ENCODE measurements at regions not wholly inside any gene's neighbourhood (a gene's known extent, or its start where the extent isn't known, plus 50 kb on each side); places are given as distances from the start of the nearest gene placed in this dataset.

GRCh38 chr4:155491336-155492120, 114.8 kb upstream of the MAP9 start:
- DNase-seq = no peak
- CTCF ChIA-PET = no interaction called here
- POLR2A ChIA-PET = no interaction called here
- Mint-ChIP-seq H3K27me3 (peaks cover 5% of the 10 kb centered on the region), H3K4me1 (ENCODE audit: low read depth) (no peaks in the 10 kb centered on the region), H3K27ac (no peak overlapping the region), H3K9me3 (no peaks in the 10 kb centered on the region), H3K36me3 (ENCODE audit: low read depth) (no peaks in the 10 kb centered on the region), H3K4me3 (no peak overlapping the region)
- intact Hi-C loops (cut with micrococcal nuclease) = no loop called here
- no peak for ATAC-seq
- no peak for TF ChIP-seq CTCF (IDR thresholded peaks at IDR 0.05)

GRCh38 chr4:155489271-155489670, 112.5 kb upstream of the MAP9 start:
- no peak for ATAC-seq
- intact Hi-C loops (cut with micrococcal nuclease) = no loop called here
- H3K9me3 Mint-ChIP-seq = no peaks in the 10 kb centered on the region

GRCh38 chr4:155488691-155489090, 111.9 kb upstream of the MAP9 start:
- no peak for TF ChIP-seq CTCF (IDR thresholded peaks at IDR 0.05)
- Mint-ChIP-seq H3K4me3 (no peak overlapping the region), H3K4me1 (ENCODE audit: low read depth) (no peaks in the 10 kb centered on the region), H3K36me3 (ENCODE audit: low read depth) (no peaks in the 10 kb centered on the region), H3K27me3 (no peaks in the 10 kb centered on the region), H3K27ac (no peak overlapping the region), H3K9me3 (no peaks in the 10 kb centered on the region)
- POLR2A ChIA-PET = no interaction called here
- no peak for DNase-seq
- no peak for ATAC-seq
- intact Hi-C loops (cut with micrococcal nuclease) = no loop called here
- CTCF ChIA-PET = no interaction called here

More at GRCh38 chr4:155489271-155489670, 112.5 kb upstream of the MAP9 start:
- POLR2A ChIA-PET = no interaction called here
- H3K27me3 Mint-ChIP-seq = no peaks in the 10 kb centered on the region
- DNase-seq = no peak
- no peak overlapping the region for H3K27ac Mint-ChIP-seq
- no peaks in the 10 kb centered on the region for H3K36me3 Mint-ChIP-seq (ENCODE audit: low read depth)
- TF ChIP-seq CTCF (IDR thresholded peaks at IDR 0.05) = no peak
- H3K4me1 Mint-ChIP-seq (ENCODE audit: low read depth) = no peaks in the 10 kb centered on the region
- H3K4me3 Mint-ChIP-seq = no peak overlapping the region
- CTCF ChIA-PET = no interaction called here

GRCh38 chr4:155487210-155487609, 110.4 kb upstream of the MAP9 start:
- H3K4me3 Mint-ChIP-seq = no peak overlapping the region
- POLR2A ChIA-PET = no interaction called here
- no peaks in the 10 kb centered on the region for H3K4me1 Mint-ChIP-seq (ENCODE audit: low read depth)
- DNase-seq = no peak
- ATAC-seq = no peak
- no peak for TF ChIP-seq CTCF (IDR thresholded peaks at IDR 0.05)
- H3K9me3 Mint-ChIP-seq = no peaks in the 10 kb centered on the region
- H3K36me3 Mint-ChIP-seq (ENCODE audit: low read depth) = no peaks in the 10 kb centered on the region
- CTCF ChIA-PET = no interaction called here
- intact Hi-C loops (cut with micrococcal nuclease) = no loop called here
- H3K27me3 Mint-ChIP-seq = no peaks in the 10 kb centered on the region
- H3K27ac Mint-ChIP-seq = no peak overlapping the region

GRCh38 chr4:155481150-155481549, 104.4 kb upstream of the MAP9 start:
- Mint-ChIP-seq H3K27ac (no peak overlapping the region), H3K36me3 (ENCODE audit: low read depth) (no peaks in the 10 kb centered on the region), H3K4me1 (ENCODE audit: low read depth) (no peaks in the 10 kb centered on the region), H3K27me3 (no peaks in the 10 kb centered on the region), H3K4me3 (no peak overlapping the region), H3K9me3 (no peaks in the 10 kb centered on the region)
- no peak for ATAC-seq
- intact Hi-C loops (cut with micrococcal nuclease) = no loop called here
- ChIA-PET CTCF (no interaction called here), POLR2A (no interaction called here)
- no peak for DNase-seq
- no peak for TF ChIP-seq CTCF (IDR thresholded peaks at IDR 0.05)
